Natural killer cell (primary cell): ENCODE measurements at regions not wholly inside any gene's neighbourhood (a gene's known extent, or its start where the extent isn't known, plus 50 kb on each side); places are given as distances from the start of the nearest gene placed in this dataset.

Experiments used
- ATAC-seq, 3 donors: fragments of 150-1000 bp in 2 of 3; fragments of 200-7000 bp in 1 of 3; cut with Tn5 transposase; 1 replicate in 1 of 3; 2 replicates in 2 of 3; pipeline ENCODE4 v1.10.0; 2021; ENCODE audit warnings: mild to moderate bottlenecking in 2 of 3, moderate library complexity in 2 of 3
- DNase-seq, 2 donors: peaks; one replicate each; pipeline versions ENCODE4 v3.0.0 to v3.0.0-alpha.2; 2013 to 2021; ENCODE audit warnings: mixed read lengths in 1 of 2
- H3K27ac ChIP-seq: one replicate; pipeline ENCODE4 v1.5.1; 2013; ENCODE audit warnings: mild to moderate bottlenecking, low read length
- H3K27me3 ChIP-seq: one replicate; pipeline ENCODE4 v1.6.1; 2013; ENCODE audit warnings: low read length; ENCODE audit not compliant: control insufficient read depth, insufficient read depth
- H3K36me3 ChIP-seq: one replicate; pipeline ENCODE4 v1.6.1; 2013; ENCODE audit warnings: low read length; ENCODE audit not compliant: control insufficient read depth, insufficient read depth
- H3K4me1 ChIP-seq: one replicate; pipeline ENCODE4 v1.6.1; 2013; ENCODE audit warnings: low read length; ENCODE audit not compliant: control insufficient read depth, insufficient read depth
- H3K4me3 ChIP-seq: one replicate; pipeline ENCODE4 v1.5.1; 2013; ENCODE audit warnings: low read length
- H3K9me3 ChIP-seq: one replicate; pipeline ENCODE4 v1.6.1; 2013; ENCODE audit warnings: low read length; ENCODE audit not compliant: control insufficient read depth, insufficient read depth
- H3K27ac Mint-ChIP-seq, 2 donors: one replicate each; pipeline ENCODE4 v1.8.0; 2022; ENCODE audit warnings: mild to moderate bottlenecking in 2 of 2, mixed read lengths in 2 of 2, moderate library complexity in 1 of 2
- H3K27me3 Mint-ChIP-seq, 2 donors: one replicate each; pipeline ENCODE4 v1.8.0; 2022; ENCODE audit warnings: low read depth in 2 of 2, mixed read lengths in 2 of 2
- H3K36me3 Mint-ChIP-seq: one replicate; pipeline ENCODE4 v1.8.0; 2022; ENCODE audit warnings: mixed read lengths
- H3K4me1 Mint-ChIP-seq, 2 donors: one replicate each; pipeline ENCODE4 v1.8.0; 2022; ENCODE audit warnings: mixed read lengths in 2 of 2
- H3K4me3 Mint-ChIP-seq: one replicate; pipeline ENCODE4 v1.8.0; 2022; ENCODE audit warnings: mild to moderate bottlenecking, moderate library complexity, mixed read lengths
- H3K9me3 Mint-ChIP-seq, 2 donors: one replicate each; pipeline ENCODE4 v1.8.0; 2022; ENCODE audit warnings: mixed read lengths in 2 of 2
- WGBS: methylation state at CpG from one replicate; pipeline ENCODE4 v1.1.7; 2013; ENCODE audit warnings: missing lambda C conversion rate; ENCODE audit not compliant: insufficient coverage; 5-methylcytosine and 5-hydroxymethylcytosine counted together
- intact Hi-C: fragments of 100-400 bp; cut with micrococcal nuclease; formaldehyde crosslinking; loops from one replicate; pipeline ENCODE4 v1.14.2; 2022
- TF ChIP-seq, protein P1 (sequence below): fragments of 200-600 bp; IDR thresholded peaks from one replicate; pipeline ENCODE4 v1.8.0; 2022; ENCODE audit warnings: antibody characterized with exemption

DNA sequence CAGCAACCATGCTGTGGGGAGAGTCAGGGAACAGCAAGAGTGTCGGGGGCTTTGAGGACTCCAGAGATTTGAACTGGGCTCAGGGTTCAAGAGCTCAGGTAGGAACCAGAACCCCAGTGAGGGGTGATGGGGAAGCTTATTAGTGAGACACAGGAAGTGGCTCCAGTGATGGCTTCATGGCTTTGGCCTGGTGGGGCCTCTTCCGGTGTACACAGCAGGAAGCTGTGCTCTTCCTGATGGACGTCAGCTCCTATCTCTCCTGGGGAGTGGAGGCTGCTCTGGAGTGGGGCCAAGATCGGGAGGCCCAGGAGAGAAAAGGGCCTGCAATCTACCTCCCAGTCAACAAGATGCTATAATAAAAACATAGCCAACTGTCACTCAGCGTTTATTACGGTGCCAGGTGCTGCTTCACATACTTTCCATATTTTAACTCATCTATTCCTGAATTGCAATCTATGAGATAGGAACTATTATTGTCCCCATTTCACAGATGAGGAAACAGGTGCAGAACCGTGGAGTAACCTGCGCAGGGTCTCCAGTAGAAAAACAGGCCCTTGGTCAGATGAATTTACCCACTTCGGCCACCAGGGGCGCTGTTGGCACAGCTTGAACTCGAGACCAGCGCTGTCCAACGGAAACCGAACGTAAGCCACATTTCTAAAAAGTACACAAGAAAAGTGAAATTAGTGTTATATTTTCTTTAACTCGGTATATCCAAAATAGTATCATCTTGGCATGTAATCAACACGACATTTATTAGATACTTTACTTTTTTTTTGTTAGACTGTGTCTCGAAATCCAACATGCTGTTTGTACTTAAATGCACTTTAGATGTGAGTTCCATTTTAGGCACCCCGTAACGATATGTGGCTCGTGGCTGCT, 63.6 kb upstream of the DLK1 start:
- intact Hi-C loops, result no loop called here
- H3K9me3 Mint-ChIP-seq, result no peaks in the 10 kb centered on the region
- DNase-seq (peak; percentile 57 to 81), ATAC-seq (peak; percentile 63 to 76 (median 69))
- H3K27ac Mint-ChIP-seq, result peak overlapping the region in 1 of 2 donors; percentile 52
- H3K9me3 ChIP-seq, result no peaks in the 10 kb centered on the region
- H3K36me3 Mint-ChIP-seq, result no peaks in the 10 kb centered on the region
- H3K27me3 ChIP-seq, result peaks cover 7% of the 10 kb centered on the region
- no peak overlapping the region for H3K4me3 ChIP-seq
- TF ChIP-seq, protein P1, sequence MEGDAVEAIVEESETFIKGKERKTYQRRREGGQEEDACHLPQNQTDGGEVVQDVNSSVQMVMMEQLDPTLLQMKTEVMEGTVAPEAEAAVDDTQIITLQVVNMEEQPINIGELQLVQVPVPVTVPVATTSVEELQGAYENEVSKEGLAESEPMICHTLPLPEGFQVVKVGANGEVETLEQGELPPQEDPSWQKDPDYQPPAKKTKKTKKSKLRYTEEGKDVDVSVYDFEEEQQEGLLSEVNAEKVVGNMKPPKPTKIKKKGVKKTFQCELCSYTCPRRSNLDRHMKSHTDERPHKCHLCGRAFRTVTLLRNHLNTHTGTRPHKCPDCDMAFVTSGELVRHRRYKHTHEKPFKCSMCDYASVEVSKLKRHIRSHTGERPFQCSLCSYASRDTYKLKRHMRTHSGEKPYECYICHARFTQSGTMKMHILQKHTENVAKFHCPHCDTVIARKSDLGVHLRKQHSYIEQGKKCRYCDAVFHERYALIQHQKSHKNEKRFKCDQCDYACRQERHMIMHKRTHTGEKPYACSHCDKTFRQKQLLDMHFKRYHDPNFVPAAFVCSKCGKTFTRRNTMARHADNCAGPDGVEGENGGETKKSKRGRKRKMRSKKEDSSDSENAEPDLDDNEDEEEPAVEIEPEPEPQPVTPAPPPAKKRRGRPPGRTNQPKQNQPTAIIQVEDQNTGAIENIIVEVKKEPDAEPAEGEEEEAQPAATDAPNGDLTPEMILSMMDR, result peak; percentile 98
- peaks cover 0 to 8% of the 10 kb centered on the region in 2 donors for H3K4me1 Mint-ChIP-seq
- 37% methylated on average over 21 of the region's 21 CpGs for WGBS
- H3K36me3 ChIP-seq, result no peaks in the 10 kb centered on the region
- H3K4me3 Mint-ChIP-seq, result no peak overlapping the region
- peaks cover 0 to 17% of the 10 kb centered on the region in 2 donors for H3K27me3 Mint-ChIP-seq
- H3K27ac ChIP-seq, result no peak overlapping the region
- peaks cover 3% of the 10 kb centered on the region for H3K4me1 ChIP-seq

DNA sequence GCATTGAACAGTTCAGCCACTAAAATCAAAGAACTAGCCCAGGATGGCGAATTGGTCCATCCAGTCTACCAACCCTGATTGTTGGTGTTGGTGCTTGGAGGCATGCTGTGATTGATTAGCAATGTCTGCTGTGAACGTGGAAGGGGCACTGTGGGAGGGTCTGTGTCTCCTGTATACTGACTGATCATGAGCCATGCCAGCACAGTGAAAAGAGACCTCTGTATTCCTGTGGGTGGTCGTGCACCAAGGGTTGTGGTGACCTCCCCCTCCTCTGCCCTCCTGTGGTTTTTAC, 63.0 kb upstream of the DLK1 start:
- intact Hi-C loops, result no loop called here
- H3K27me3 Mint-ChIP-seq, result peaks cover 0 to 17% of the 10 kb centered on the region in 2 donors
- ATAC-seq, result no peak

DNA sequence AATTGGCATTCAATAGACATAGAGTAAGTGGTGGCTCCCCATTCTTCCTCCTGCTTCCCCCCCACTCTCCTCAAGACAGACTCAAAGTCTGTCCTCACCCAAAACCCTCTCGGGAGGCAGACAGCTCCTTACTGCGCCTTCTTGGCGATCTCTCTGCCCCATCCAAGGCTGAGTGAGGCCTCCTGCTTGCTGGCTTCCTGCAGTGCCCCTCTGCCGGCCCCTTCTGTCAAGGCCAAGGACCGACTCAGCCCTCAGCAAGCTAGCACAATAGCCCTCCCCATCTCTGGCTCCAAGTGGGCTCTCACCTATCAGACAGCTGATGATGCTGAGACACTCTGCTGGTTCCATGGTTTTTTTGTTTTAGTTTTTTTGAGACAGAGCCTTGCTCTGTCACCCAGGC, 62.5 kb upstream of the DLK1 start:
- Histone ChIP-seq H3K27me3 (peaks cover 7% of the 10 kb centered on the region), H3K4me3 (no peak overlapping the region), H3K27ac (no peak overlapping the region), H3K4me1 (peaks cover 3% of the 10 kb centered on the region), H3K9me3 (no peaks in the 10 kb centered on the region), H3K36me3 (no peaks in the 10 kb centered on the region)
- DNase-seq (no peak), ATAC-seq (no peak)
- intact Hi-C loops, result no loop called here
- no peaks in the 10 kb centered on the region for H3K9me3 Mint-ChIP-seq
- TF ChIP-seq, protein P1, result no peak
- no peak overlapping the region for H3K4me3 Mint-ChIP-seq
- H3K27ac Mint-ChIP-seq, result no peak overlapping the region
- WGBS, result 63% methylated on average over 5 of the region's 5 CpGs
- peaks cover 3 to 17% of the 10 kb centered on the region in 2 donors for H3K27me3 Mint-ChIP-seq
- peaks cover 0 to 8% of the 10 kb centered on the region in 2 donors for H3K4me1 Mint-ChIP-seq
- no peaks in the 10 kb centered on the region for H3K36me3 Mint-ChIP-seq

More for the DNA sequence above, 63.0 kb upstream of the DLK1 start:
- H3K4me3 Mint-ChIP-seq, result no peak overlapping the region
- no peaks in the 10 kb centered on the region for H3K36me3 ChIP-seq
- 66% methylated on average over 3 of the region's 3 CpGs for whole genome bisulfite sequencing
- peaks cover 0 to 8% of the 10 kb centered on the region in 2 donors for H3K4me1 Mint-ChIP-seq
- no peaks in the 10 kb centered on the region for H3K9me3 Mint-ChIP-seq
- no peaks in the 10 kb centered on the region for H3K9me3 ChIP-seq
- no peaks in the 10 kb centered on the region for H3K36me3 Mint-ChIP-seq
- H3K27ac Mint-ChIP-seq, result no peak overlapping the region
- H3K4me3 ChIP-seq, result no peak overlapping the region
- DNase-seq, result no peak
- H3K27ac ChIP-seq, result no peak overlapping the region
- H3K4me1 ChIP-seq, result peaks cover 3% of the 10 kb centered on the region
- TF ChIP-seq, protein P1, result no peak
- peaks cover 7% of the 10 kb centered on the region for H3K27me3 ChIP-seq
